ENCODE measurements at regions not wholly inside any gene's neighbourhood (a gene's known extent, or its start where the extent isn't known, plus 50 kb on each side); places are given as distances from the start of the nearest gene placed in this dataset.

DNA sequence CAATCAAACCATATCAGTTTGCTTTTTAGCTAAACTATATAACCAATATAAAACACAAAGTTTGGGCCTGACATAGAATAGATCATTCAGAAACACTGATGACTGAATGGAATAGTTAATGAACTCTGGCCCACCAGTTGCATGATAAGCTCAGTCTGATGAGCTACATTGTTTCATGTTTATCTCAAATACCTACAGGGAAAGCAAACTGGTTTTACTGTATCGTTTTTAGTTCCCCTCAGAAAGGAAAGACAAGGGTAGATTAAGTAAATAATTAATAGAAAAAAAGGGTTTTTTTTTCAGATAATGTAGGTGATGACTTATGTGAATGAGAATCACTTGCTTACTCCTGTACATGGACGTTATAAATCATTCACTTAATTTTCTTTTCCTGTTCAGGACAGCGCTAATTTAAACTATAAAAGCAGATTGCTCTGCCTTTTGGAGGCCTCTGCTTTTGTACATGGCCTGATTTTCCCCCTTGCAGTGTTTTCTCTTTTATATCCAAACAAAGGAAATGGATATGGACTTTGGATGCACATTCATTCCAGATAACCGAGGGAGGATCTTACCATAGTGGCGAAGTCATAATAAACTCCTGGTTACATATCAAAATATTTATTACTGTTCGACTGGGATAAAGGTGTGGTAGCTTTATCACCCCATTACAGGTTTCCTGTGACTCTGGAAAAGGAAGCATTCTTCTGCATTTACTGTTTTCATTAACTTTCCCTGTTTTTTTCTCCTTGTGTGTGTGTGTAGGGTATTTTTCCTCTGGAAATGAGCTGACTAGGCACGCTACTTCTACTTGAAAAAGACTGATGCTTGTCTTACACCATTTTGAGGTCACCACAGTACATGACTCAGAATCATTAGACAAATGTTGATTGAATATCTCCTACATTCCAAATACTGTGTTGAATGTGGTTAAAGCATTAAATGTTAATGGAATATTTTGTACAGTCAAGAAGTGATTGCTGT, 373.1 kb upstream of the HS3ST1 start:
- DNase-seq, result no peak

DNA sequence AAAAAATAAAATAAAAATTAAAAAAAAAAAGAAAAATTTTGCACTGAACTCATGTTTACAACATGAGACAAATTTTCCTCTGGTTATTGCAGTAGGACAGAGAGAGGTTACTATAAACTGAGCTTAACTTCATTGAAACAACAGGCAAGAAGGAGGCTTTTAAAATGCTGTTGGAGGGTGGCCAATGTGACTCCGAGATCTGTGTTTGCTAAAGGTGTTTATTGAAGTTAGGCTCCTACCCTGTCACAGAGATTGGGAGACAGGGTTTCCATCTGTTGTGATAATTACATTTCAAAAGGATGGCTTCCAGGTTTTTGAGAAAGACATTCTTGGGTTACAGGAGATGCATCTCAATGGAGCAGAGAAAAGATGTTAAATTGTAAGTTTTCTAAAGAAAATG, 370.5 kb upstream of the HS3ST1 start:
- DNase-seq, result peak; percentile 6

GRCh38 chr4:11791797-11792196, 363.1 kb upstream of the HS3ST1 start:
- DNase-seq, result no peak

DNA sequence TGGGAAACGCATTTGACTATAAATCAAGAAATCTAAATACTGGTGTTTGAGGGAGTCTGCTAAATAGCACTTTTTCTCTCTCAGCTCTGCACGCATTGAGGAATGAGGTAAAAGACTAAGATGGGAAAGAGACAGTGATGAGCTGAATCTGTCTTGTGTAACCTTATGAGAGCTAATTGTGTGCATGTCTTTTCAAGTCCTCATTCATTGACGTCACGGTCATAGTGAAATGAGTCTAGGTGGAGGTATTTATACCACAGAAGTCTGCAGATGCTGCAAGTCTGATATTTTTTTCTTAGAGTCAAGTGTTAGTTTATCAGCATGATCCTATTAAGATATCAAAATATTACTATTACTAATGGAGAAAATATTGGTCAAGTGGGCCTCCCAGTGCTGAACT, 361.5 kb upstream of the HS3ST1 start:
- no peak for DNase-seq

- DNase-seq, result no peak
Measured at GRCh38 chr4:11783588-11783987, 354.9 kb upstream of the HS3ST1 start.

DNA sequence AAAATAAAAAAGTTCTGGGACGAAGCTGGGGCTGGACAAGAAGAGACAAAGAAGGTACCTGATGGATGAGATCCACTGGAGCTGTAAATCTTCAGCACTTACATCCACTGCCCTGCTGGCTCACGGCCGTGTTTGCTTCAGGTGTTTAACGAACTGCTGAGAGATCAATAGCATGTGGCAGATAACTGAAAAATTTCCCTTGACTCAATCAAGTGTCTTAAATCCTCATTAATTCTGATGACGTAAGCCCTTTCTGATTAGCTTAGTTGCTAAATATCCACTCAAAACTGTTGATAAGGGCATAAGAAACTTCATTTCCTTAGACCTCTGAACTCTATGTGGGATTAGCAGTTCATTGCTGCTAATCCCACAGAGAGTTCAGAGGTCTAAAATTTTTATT, 354.2 kb upstream of the HS3ST1 start:
- no peak for DNase-seq

DNA sequence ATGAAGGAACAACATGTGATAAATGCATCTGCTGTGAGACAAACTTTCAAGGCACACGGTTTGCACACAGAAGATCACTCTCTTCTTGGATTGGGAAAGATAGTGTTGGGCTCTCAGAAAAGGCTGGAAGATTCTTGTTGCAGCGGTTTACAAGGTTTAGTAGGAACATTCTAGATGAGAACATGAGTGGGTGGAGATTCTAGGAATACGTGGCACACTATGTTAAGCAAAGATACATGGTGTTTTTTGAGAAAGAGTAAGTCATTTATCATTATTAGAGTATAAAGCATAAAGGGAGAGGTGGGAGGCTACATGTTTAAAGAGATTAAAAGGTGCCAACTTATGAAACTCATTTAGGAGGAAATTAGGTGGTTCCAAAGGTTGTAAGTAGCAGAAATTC, 348.8 kb upstream of the HS3ST1 start:
- DNase-seq, result no peak

DNA sequence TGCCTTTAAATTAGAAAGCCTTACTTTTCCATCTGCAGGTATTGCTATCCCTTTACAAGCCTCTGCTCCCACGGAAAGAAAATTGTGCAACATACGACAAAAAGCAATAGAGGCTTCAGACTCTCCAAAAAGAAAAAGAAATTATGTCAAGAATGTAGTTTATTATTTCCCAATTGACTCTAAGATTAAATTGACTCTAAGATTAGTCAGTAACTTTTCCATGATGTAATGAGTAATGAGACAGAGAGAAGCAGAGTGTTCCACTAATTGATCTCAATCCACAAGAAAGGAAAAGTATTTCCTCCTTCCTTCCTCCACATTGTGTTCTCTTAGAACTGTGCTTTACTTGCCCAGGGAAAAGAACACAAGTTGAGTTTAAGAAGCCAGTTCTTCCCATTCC, 345.7 kb upstream of the HS3ST1 start:
- DNase-seq, result no peak

DNA sequence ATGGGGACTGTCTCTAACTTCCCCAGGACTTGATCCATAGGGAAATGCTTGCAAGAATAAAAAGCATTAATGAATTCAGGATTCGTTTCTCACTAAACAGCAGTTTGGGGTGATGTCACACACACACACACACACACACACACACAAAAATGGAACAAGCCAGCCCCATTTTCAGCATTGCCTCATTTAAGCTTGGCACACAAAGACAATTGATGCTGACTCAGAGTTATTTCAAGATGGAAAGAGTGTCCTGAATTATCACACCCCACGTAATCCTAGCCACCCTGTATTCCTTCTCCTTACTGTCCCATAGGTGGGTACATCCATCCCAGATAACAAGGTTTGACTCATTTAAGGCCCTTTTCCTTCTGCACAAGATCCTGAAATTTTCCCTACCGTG, 345.1 kb upstream of the HS3ST1 start:
- DNase-seq, result no peak

DNA sequence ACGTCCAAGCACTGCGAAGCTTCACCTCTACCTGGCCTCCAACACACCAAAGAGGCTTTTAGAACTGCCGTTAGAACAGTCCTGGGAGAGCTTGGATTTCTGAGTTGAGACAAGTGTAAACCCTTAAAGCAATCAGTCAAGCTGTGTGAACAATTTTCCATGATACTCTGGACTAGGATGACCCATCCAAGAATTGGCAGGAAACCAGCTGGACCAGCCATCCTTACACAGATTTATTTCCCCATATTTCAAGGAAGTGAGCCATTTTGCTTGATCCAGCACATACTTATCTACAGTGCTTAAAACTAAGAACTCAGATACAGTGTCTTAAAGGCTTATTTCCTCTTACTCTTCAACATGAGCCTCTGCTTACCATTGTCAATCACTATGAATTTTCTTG, 340.7 kb upstream of the HS3ST1 start:
- DNase-seq, result no peak

DNA sequence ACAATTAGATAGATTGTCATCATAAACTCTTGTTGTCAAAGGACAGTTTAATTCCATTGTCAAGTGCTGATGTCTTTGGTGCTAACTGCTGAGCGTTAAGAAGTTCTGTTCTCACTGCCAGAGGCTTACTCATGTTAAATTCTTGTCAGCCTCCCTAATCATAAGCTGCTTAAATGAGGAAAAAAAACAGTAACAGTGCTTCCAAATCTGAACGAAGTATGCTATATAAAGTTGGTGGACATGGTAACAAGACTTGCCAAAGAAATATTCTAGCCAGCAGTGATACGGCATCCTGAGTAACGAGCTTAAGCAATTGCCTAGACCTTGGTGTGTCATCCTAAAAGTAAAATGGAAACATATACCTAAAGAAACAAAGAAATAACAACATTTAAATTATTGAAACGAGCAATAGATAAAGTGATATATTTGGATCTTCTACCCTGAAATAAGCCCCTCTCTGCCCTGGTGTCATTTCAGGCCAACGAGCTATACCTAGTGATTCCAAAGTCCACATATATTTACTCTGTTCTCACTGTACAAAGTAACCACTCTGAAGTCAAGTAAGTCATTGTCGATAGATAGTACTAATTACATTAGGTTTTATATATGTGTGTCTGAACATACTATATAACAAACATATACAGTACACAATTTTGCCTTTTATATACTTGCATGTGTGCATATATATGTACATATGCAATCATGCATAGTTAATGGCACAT, 339.7 kb upstream of the HS3ST1 start:
- DNase-seq, result no peak

DNA sequence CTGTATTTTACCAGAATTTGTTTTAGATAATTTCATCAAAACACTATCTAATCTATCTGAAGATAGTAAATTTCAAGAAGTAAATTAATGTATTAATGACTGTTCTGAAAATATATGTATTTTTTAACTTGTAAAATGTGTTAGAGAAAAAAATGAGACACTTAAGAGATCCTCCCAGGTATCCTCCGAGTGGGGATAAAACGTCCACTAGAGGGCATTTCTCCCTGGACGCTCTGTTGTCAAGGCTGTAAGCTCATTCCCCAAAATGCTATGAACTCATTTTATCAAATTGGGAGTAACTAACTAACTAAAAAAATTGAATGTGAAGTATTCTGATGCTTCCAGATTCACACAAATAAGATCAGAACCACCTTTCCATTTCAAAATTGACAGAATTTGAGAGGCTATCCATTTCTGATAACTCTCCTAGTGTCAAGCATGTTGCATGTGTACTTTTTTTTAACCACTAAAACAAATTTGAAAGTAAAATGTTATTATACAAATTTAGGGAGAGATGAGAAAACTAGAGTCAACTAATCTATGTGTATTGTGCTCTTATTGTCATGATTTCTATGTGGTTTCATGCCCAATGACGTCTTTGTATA, 337.3 kb upstream of the HS3ST1 start:
- no peak for DNase-seq

GRCh38 chr4:11748164-11748872, 319.6 kb upstream of the HS3ST1 start:
- DNase-seq, result no peak

DNA sequence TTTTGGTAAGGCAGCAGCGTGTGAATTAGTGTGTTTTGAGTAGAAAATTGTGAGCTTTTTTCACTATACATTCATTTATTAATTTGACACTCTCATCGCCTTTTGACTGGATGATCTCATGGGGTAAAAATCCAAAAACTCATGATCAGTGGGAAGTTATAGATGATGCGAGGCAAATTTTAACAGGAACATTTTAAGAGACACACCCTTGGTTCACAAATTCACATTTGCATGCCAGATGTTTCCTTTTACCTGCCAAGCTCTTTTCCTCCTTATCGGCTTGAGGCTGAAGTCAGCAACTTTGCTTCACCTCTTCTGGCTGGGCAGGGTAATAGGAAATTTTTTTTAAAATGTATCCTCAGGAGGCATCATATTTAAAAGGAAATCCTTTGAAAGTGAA, 318.0 kb upstream of the HS3ST1 start:
- no peak for DNase-seq

- no peak for DNase-seq
Measured at GRCh38 chr4:11743976-11744375, 315.3 kb upstream of the HS3ST1 start.

DNA sequence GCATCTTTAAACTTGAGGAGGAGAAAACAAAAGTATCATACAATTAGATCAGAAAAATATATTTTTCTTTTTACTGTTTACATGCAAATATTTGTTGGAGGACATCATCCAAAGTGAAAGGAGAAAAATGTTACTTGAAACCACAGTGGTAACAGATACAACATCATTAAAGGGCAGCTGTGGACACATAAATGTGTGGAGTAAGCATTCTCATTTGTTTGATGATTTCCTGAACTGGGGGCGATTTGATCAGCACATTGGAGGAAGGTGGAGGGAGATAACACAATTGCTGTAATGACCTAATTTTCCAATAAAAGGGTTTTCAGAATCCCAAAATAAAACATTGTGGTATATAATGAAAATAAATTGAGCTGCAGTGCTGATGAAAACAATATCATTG, 314.5 kb upstream of the HS3ST1 start:
- DNase-seq, result peak; percentile 1

DNA sequence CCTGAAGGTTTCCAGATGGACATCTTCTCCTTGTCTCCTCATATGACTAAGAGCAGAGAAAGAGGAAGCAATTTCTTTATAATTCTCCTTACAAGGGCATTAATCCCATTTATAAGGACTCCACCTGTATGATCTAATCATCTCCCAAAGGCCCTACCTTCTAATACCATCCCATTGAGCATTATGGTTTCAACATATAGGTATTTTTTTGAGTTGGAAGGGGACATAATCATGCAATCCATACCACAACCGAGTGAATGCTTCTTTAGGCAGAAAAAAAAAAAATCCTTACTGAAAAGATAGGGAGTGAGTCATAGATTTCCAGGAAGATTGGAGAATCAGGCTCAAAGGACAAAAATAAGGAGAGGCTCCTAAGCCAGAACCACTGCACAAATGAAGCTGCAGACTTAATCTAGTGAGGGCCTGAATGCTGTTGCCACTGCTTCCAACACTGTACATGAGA, 312.5 kb upstream of the HS3ST1 start:
- no peak for DNase-seq

- DNase-seq, result no peak
Measured at GRCh38 chr4:11739992-11740391, 311.3 kb upstream of the HS3ST1 start.

DNA sequence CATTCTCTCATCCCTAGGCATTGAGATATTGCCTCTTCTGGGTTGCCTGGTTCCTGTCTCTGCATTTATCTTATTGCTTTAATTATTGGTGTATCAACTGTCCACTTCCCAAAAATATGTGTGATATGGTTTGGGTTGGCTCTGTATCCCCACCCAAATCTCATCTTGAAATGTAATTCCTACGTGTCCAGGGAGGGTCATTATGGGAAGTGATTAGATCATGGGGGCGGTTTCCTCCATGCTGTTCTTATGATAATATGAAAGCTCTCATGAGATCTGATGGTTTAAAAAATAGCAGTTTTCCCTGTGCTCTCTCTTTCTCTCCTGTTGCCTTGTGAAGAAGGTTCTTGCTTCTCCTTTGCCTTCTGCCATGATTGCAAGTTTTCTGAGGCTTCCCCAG, 308.3 kb upstream of the HS3ST1 start:
- DNase-seq, result no peak

- DNase-seq, result no peak
Measured at GRCh38 chr4:11735651-11736050, 307.0 kb upstream of the HS3ST1 start.

DNA sequence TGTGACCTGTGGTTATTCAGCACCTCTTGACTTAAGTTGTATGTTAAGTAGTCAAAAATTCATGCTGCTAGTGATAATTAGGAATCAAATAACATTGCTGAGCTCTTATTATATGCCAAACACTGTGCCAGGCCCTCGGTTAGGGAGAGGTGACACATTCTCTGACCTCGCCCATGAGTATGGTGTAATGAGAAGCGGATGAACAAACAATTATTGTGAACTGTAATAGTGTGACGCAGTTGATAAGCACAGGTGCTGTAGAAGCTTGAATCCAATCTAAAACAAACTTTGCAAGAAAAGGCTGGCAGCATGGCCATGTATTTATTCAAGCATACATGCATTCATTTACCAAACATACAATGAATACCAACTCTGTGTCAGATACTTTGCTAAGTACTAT, 303.5 kb upstream of the HS3ST1 start:
- DNase-seq, result peak; percentile 13

- DNase-seq, result no peak
Measured at GRCh38 chr4:11730545-11730944, 301.9 kb upstream of the HS3ST1 start.

- DNase-seq, result no peak
Measured at GRCh38 chr4:11729548-11729947, 300.9 kb upstream of the HS3ST1 start.

Data from NCI-H345 (cell line).